ENCODE measurements at regions not wholly inside any gene's neighbourhood (a gene's known extent, or its start where the extent isn't known, plus 50 kb on each side); places are given as distances from the start of the nearest gene placed in this dataset.

DNA sequence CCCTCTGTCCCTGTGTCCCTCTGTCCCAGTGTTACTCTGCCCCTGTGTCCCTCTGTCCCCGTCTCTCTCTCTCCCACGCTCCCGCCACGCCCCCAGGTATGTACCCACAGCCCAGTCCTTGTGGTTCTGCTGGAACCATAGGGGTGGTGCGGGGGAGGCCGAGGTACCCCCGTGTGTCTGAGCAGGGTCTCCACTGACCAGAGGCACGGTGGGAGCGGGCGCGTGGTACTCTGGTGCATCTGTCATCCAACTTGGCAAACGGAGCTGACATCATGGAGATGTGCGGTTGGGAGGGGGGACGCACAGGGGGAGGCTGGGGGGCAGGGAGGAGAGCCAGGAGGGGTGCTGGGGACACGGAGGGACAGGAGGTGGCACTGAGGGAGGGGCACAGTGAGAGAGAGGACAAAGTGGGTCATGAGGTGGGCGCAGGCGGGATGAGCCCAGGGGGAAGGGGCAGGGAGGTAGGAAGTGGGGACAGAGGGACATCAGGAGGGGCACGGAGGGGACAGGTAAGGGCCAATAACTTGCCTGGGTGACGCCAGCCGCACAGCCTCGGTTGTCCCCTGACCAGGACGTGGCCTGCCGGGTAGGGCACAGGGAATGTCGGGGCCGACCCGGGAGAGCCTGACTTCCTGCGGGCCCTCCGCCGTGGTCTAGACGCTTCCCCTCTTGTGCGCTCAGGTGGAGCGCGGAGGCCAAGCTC is 163.6 kb upstream of the PDE10A start:
- Histone ChIP-seq H3K27ac (ENCODE audit: low read length) (no peak overlapping the region), H3K4me2 (ENCODE audit: low read length) (no peak overlapping the region), H3K9ac (ENCODE audit: low read length) (no peak overlapping the region), H3K27me3 (ENCODE audit: insufficient read depth, low read depth, low read length) (no peaks in the 10 kb centered on the region), H3K36me3 (ENCODE audit: insufficient read depth, low read length) (no peaks in the 10 kb centered on the region), H3K9me3 (ENCODE audit: low read length) (no peaks in the 10 kb centered on the region), H3K4me3 (ENCODE audit: low read length) (no peak overlapping the region), H3K79me2 (replicated peaks; ENCODE audit: insufficient read depth, low read length) (no peaks in the 10 kb centered on the region), H4K20me1 (ENCODE audit: insufficient read depth) (no peaks in the 10 kb centered on the region), H3F3A (ENCODE audit: insufficient read depth, low read length, poor library complexity, severe bottlenecking) (no peaks in the 10 kb centered on the region), H3K9me2 (ENCODE audit: insufficient read depth, low read length) (no peaks in the 10 kb centered on the region), H2AFZ (ENCODE audit: low read depth, low read length) (no peak overlapping the region)
- no peak for TF ChIP-seq POLR2AphosphoS5 (IDR thresholded peaks at IDR 0.05)
- no peak for TF ChIP-seq EZH2 (IDR thresholded peaks at IDR 0.05; ENCODE audit: borderline replicate concordance, insufficient read depth, low read length, poor library complexity, severe bottlenecking)
- TF ChIP-seq EP300 (conservative IDR thresholded peaks at IDR 0.05; ENCODE audit: poor library complexity, severe bottlenecking): no peak
- no peak for TF ChIP-seq MXI1 (conservative IDR thresholded peaks at IDR 0.05; ENCODE audit: poor library complexity, severe bottlenecking)
- TF ChIP-seq, protein P1, sequence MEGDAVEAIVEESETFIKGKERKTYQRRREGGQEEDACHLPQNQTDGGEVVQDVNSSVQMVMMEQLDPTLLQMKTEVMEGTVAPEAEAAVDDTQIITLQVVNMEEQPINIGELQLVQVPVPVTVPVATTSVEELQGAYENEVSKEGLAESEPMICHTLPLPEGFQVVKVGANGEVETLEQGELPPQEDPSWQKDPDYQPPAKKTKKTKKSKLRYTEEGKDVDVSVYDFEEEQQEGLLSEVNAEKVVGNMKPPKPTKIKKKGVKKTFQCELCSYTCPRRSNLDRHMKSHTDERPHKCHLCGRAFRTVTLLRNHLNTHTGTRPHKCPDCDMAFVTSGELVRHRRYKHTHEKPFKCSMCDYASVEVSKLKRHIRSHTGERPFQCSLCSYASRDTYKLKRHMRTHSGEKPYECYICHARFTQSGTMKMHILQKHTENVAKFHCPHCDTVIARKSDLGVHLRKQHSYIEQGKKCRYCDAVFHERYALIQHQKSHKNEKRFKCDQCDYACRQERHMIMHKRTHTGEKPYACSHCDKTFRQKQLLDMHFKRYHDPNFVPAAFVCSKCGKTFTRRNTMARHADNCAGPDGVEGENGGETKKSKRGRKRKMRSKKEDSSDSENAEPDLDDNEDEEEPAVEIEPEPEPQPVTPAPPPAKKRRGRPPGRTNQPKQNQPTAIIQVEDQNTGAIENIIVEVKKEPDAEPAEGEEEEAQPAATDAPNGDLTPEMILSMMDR (IDR thresholded peaks at IDR 0.05; ENCODE audit: poor library complexity, severe bottlenecking): no peak
- no peak for TF ChIP-seq TAF1 (IDR thresholded peaks at IDR 0.05; ENCODE audit: low read depth)
- TF ChIP-seq SMC3 (conservative IDR thresholded peaks at IDR 0.05; ENCODE audit: poor library complexity): no peak
- TF ChIP-seq, protein P2, sequence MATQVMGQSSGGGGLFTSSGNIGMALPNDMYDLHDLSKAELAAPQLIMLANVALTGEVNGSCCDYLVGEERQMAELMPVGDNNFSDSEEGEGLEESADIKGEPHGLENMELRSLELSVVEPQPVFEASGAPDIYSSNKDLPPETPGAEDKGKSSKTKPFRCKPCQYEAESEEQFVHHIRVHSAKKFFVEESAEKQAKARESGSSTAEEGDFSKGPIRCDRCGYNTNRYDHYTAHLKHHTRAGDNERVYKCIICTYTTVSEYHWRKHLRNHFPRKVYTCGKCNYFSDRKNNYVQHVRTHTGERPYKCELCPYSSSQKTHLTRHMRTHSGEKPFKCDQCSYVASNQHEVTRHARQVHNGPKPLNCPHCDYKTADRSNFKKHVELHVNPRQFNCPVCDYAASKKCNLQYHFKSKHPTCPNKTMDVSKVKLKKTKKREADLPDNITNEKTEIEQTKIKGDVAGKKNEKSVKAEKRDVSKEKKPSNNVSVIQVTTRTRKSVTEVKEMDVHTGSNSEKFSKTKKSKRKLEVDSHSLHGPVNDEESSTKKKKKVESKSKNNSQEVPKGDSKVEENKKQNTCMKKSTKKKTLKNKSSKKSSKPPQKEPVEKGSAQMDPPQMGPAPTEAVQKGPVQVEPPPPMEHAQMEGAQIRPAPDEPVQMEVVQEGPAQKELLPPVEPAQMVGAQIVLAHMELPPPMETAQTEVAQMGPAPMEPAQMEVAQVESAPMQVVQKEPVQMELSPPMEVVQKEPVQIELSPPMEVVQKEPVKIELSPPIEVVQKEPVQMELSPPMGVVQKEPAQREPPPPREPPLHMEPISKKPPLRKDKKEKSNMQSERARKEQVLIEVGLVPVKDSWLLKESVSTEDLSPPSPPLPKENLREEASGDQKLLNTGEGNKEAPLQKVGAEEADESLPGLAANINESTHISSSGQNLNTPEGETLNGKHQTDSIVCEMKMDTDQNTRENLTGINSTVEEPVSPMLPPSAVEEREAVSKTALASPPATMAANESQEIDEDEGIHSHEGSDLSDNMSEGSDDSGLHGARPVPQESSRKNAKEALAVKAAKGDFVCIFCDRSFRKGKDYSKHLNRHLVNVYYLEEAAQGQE (IDR thresholded peaks at IDR 0.05; ENCODE audit: borderline replicate concordance): no peak
- no peak for TF ChIP-seq RAD21 (conservative IDR thresholded peaks at IDR 0.05)

DNA sequence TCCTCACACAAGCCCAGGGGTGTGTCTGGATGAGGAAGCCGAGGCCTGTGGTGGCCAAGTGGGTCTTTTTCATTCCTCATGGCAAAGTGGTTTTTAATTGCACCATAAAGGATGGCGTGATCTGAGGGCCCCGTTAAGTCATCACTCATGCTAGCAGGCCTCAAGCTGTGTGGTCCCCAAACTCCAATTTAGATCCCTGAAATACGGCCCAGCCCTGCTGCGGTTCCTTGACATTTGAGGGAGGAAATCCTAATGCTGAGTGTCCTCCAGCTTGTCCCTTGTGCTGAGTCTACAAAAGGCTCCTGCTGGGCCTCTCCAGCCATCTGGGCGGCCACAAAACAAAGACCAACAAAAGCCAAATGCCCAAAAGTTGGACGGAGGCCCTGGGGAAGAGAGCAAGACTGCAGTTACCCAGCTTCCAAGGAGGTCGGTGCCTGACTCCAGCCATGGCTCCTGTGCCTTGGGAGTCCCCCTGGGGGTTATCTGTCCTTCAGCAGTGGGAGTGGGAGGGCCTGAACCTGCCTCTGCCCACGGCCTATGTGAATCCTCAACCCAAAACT is 162.3 kb upstream of the PDE10A start:
- Histone ChIP-seq H3K27ac (ENCODE audit: low read length) (no peak overlapping the region), H3K9me2 (ENCODE audit: insufficient read depth, low read length) (no peaks in the 10 kb centered on the region), H3K79me2 (replicated peaks; ENCODE audit: insufficient read depth, low read length) (no peaks in the 10 kb centered on the region), H3K9ac (ENCODE audit: low read length) (no peak overlapping the region), H3K27me3 (ENCODE audit: insufficient read depth, low read depth, low read length) (no peaks in the 10 kb centered on the region), H3K9me3 (ENCODE audit: low read length) (no peaks in the 10 kb centered on the region), H3K4me3 (ENCODE audit: low read length) (no peak overlapping the region), H3K4me2 (ENCODE audit: low read length) (no peak overlapping the region), H3F3A (ENCODE audit: insufficient read depth, low read length, poor library complexity, severe bottlenecking) (no peaks in the 10 kb centered on the region), H3K36me3 (ENCODE audit: insufficient read depth, low read length) (no peaks in the 10 kb centered on the region), H4K20me1 (ENCODE audit: insufficient read depth) (no peaks in the 10 kb centered on the region), H2AFZ (ENCODE audit: low read depth, low read length) (no peak overlapping the region)
- no peak for TF ChIP-seq EP300 (conservative IDR thresholded peaks at IDR 0.05; ENCODE audit: poor library complexity, severe bottlenecking)
- TF ChIP-seq SMC3 (conservative IDR thresholded peaks at IDR 0.05; ENCODE audit: poor library complexity): no peak
- no peak for TF ChIP-seq POLR2AphosphoS5 (IDR thresholded peaks at IDR 0.05)

Data from neural cell (in vitro differentiated cells).